Sigmoid colon (tissue), 6 donors: ENCODE measurements at regions not wholly inside any gene's neighbourhood (a gene's known extent, or its start where the extent isn't known, plus 50 kb on each side); places are given as distances from the start of the nearest gene placed in this dataset.
A peak's percentile ranks its signal among the peaks of the same experiment; 100 is the strongest.

Experiments used
- DNase-seq: peaks from one replicate; pipeline ENCODE4 v3.0.0-alpha.2; 2019
- H3K27ac ChIP-seq, 4 donors: fragments of 200-600 bp; sonication (generic); one replicate each; pipeline ENCODE4 v1.5.1; 2016 to 2019; ENCODE audit warnings: mild to moderate bottlenecking in 1 of 4
- H3K27me3 ChIP-seq, 3 donors: fragments of 200-600 bp; sonication (generic); one replicate each; pipeline ENCODE4 v1.5.1; 2019; ENCODE audit warnings: mild to moderate bottlenecking in 1 of 3
- H3K36me3 ChIP-seq, 4 donors: fragments of 200-600 bp; sonication (generic); one replicate each; pipeline ENCODE4 v1.5.1; 2016 to 2019
- H3K4me1 ChIP-seq, 4 donors: fragments of 200-600 bp; sonication (generic); one replicate each; pipeline ENCODE4 v1.5.1; 2017 to 2019
- H3K4me3 ChIP-seq, 4 donors: fragments of 200-600 bp; sonication (generic); one replicate each; pipeline ENCODE4 v1.5.1; 2017 to 2019; ENCODE audit warnings: mild to moderate bottlenecking in 2 of 4, moderate library complexity in 1 of 4
- H3K9me3 ChIP-seq, 4 donors: fragments of 200-600 bp in 3 of 4; sonication (generic) in 3 of 4; one replicate each; pipeline versions ENCODE4 v1.5.1 to v1.6.1; 2013 to 2019
- CTCF ChIP-seq, 4 experiments: fragments of 450-650 bp in 3 of 4; fragments of 200-600 bp in 1 of 4; IDR thresholded peaks; one replicate each; pipeline ENCODE4 v1.5.1; 2016 to 2019; ENCODE audit warnings: antibody characterized with exemption in 4 of 4, mild to moderate bottlenecking in 3 of 4, moderate library complexity in 2 of 4
- EP300 ChIP-seq, 4 donors: sonication (generic); formaldehyde crosslinking; IDR thresholded peaks; one replicate each; pipeline ENCODE4 v1.6.1; 2017; ENCODE audit warnings: antibody characterized with exemption in 4 of 4
- POLR2A ChIP-seq, 2 donors: fragments of 450-650 bp; IDR thresholded peaks; one replicate each; pipeline ENCODE4 v1.6.1; 2016; ENCODE audit warnings: antibody characterized with exemption in 2 of 2, mild to moderate bottlenecking in 2 of 2, moderate library complexity in 2 of 2
- POLR2AphosphoS5 ChIP-seq, 4 donors: sonication (generic); formaldehyde crosslinking; IDR thresholded peaks; one replicate each; pipeline ENCODE4 v1.6.1; 2017; ENCODE audit warnings: antibody characterized with exemption in 4 of 4
- WGBS, 2 donors: extraction: QIAGEN DNeasy Blood & Tissue Kit; methylation state at CpG; one replicate each; pipeline ENCODE4 v1.1.7; 2013; 5-methylcytosine and 5-hydroxymethylcytosine counted together
- intact Hi-C: fragments of 100-400 bp; cut with DNase I; formaldehyde crosslinking; loops from one replicate; pipeline ENCODE4 v1.15.1; 2023
- donor health status: healthy with polysubstance abuse.
- donor health status: healthy.

DNA sequence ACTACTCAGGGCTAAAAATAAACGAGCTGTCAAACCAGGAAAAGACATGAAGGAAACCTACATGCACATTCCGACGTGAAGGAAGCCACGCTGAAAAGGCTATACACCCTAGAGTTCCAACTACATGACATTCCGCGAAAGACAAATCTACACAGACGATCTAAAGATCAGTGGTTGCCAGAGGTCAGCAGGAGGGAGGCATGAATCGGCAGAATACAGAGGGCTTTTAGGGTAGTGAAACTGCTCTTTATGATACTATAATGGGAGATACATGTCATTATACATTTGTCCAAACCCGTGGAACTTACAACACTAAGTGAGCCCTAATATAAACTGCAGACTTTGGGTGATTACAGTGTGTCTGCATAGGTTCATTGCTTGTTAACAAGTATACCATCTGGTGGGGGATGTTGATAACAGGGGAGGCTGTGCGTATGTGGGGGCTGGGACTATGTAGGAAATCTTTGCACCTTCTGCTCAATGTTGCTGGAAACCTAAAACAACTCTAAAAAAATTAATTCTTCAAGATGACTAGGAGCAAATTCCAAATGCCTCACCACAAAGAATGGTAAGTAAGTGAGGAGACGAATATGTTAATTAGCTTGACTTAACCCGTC, 132.2 kb upstream of the CDH4 start:
- Histone ChIP-seq H3K36me3 (no peaks in the 10 kb centered on the region), H3K4me3 (no peak overlapping the region), H3K27ac (no peak overlapping the region), H3K4me1 (no peaks in the 10 kb centered on the region), H3K9me3 (no peaks in the 10 kb centered on the region), H3K27me3 (peaks cover 0 to 33% (median 11%) of the 10 kb centered on the region in 3 donors)
- intact Hi-C loops: no loop called here
- 56 to 64% methylated on average over 12 of the region's 12 CpGs for WGBS, 2 donors
- no peak for DNase-seq
- TF ChIP-seq CTCF (IDR thresholded peaks at IDR 0.05): no peak
- no peak for TF ChIP-seq EP300 (IDR thresholded peaks at IDR 0.05)
- TF ChIP-seq POLR2A (IDR thresholded peaks at IDR 0.05): no peak
- TF ChIP-seq POLR2AphosphoS5 (IDR thresholded peaks at IDR 0.05): no peak

DNA sequence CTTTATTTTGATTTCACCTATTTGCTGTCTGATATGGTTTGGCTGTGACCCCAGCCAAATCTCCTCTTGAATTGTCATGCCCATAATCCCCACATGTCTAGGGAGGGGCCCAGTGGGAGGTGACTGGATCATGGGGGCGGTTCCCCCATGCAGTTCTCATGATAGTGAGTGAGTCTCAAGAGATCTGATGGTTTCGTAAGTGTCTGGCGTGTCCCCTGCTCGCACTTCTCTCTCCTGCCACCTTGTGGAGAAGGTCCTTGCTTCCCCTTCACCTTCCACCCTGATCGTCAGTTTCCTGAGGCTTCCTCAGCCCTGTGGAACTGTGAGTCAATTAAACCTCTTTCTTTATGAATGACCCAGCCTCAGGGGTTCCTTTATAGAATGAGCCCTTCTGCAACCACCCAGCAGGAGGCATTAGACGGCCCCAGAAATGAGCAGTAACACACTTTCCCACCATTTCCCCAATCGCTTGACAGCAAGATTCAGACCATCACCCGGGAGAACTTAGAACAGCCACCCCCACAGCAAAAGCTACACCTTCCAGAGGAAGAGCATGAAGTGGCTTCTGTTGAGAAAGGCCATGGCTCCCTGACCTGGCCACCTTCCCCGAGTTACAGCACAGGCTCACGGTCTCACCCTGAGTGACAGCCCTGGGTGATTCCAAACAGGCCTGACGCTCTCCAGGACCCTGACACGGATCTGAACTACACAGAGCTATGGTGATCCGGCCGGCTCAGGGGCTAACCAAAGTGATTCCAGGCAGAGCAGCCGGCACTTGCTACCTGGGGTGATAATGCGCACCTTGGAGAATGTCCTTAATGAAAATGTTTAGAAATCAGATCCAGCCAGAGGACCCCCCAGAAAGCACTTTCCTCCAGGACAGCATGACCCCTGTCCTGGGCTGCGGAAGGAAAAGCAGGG, 131.2 kb upstream of the CDH4 start:
- Histone ChIP-seq H3K27ac (no peak overlapping the region), H3K36me3 (no peaks in the 10 kb centered on the region), H3K27me3 (peaks cover 0 to 28% (median 11%) of the 10 kb centered on the region in 3 donors), H3K4me1 (no peaks in the 10 kb centered on the region), H3K9me3 (no peaks in the 10 kb centered on the region), H3K4me3 (no peak overlapping the region)
- WGBS, 2 donors: 51 to 56% methylated on average over 17 of the region's 17 CpGs
- intact Hi-C loops: no loop called here
- DNase-seq: no peak
- TF ChIP-seq EP300 (IDR thresholded peaks at IDR 0.05) (no peak), CTCF (IDR thresholded peaks at IDR 0.05) (peak in 2 of 4 experiments; percentile 5 to 38), POLR2A (IDR thresholded peaks at IDR 0.05) (no peak), POLR2AphosphoS5 (IDR thresholded peaks at IDR 0.05) (no peak)

GRCh38 chr20:61121661-61122060, 130.4 kb upstream of the CDH4 start:
- Histone ChIP-seq H3K27me3 (peaks cover 0 to 25% (median 11%) of the 10 kb centered on the region in 3 donors), H3K4me3 (no peak overlapping the region), H3K36me3 (no peaks in the 10 kb centered on the region), H3K9me3 (no peaks in the 10 kb centered on the region), H3K4me1 (no peaks in the 10 kb centered on the region), H3K27ac (no peak overlapping the region)
- WGBS, 2 donors: 83 to 87% methylated on average over 8 of the region's 8 CpGs
- intact Hi-C loops: no loop called here
- TF ChIP-seq EP300 (IDR thresholded peaks at IDR 0.05): no peak
- TF ChIP-seq CTCF (IDR thresholded peaks at IDR 0.05): no peak
- no peak for TF ChIP-seq POLR2AphosphoS5 (IDR thresholded peaks at IDR 0.05)
- no peak for TF ChIP-seq POLR2A (IDR thresholded peaks at IDR 0.05)
- DNase-seq: no peak

DNA sequence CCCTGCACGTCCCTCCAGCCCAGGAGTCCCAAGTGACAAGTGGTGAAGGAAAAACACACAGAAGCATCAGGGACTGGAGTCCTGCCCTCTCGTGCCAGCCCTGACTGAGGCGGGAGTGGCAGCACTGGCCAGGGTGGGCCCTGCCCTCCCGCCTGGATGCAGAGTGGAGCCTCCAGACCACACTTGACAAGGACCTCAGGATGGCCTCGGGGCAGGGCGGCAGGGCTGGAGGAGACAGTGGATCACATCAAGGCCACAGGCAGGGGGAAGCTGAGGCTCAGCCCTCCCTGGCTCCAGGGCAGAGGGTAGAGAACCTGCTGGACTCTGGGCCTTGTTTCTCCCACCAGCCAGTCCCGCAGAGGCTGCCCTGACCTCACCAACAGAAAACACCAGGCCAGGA, 128.8 kb upstream of the CDH4 start:
- WGBS, 2 donors: 75 to 85% methylated on average over 7 of the region's 7 CpGs
- TF ChIP-seq EP300 (IDR thresholded peaks at IDR 0.05): no peak
- TF ChIP-seq POLR2A (IDR thresholded peaks at IDR 0.05): no peak
- TF ChIP-seq POLR2AphosphoS5 (IDR thresholded peaks at IDR 0.05): no peak
- TF ChIP-seq CTCF (IDR thresholded peaks at IDR 0.05): no peak
- intact Hi-C loops: no loop called here

More for the DNA sequence above, 128.8 kb upstream of the CDH4 start:
- Histone ChIP-seq H3K27me3 (peaks cover 0 to 25% (median 11%) of the 10 kb centered on the region in 3 donors), H3K4me1 (no peaks in the 10 kb centered on the region), H3K4me3 (no peak overlapping the region), H3K36me3 (no peaks in the 10 kb centered on the region), H3K27ac (no peak overlapping the region), H3K9me3 (no peaks in the 10 kb centered on the region)
- DNase-seq: no peak
